Duodenal mucosa (tissue), 2 donors: ENCODE measurements at regions not wholly inside any gene's neighbourhood (a gene's known extent, or its start where the extent isn't known, plus 50 kb on each side); places are given as distances from the start of the nearest gene placed in this dataset.
"Not testable (repeated sequence)": the region's sequence is repeated elsewhere in the genome, so short reads cannot be mapped to it uniquely, and the experiment has no call there.

ENCODE experiments used
- H3K27ac ChIP-seq: one replicate; pipeline ENCODE4 v1.7.0; 2013; ENCODE audit warnings: low read depth, low read length
- H3K27me3 ChIP-seq, 2 donors: one replicate each; pipeline ENCODE4 v1.7.0; 2013; ENCODE audit warnings: low read length in 2 of 2, control low read depth in 1 of 2; ENCODE audit not compliant: insufficient read depth in 2 of 2, control insufficient read depth in 1 of 2
- H3K36me3 ChIP-seq, 2 donors: one replicate each; pipeline ENCODE4 v1.7.0; 2013; ENCODE audit warnings: low read length in 2 of 2, control low read depth in 1 of 2; ENCODE audit not compliant: insufficient read depth in 2 of 2, control insufficient read depth in 1 of 2
- H3K4me1 ChIP-seq, 2 donors: one replicate each; pipeline ENCODE4 v1.7.0; 2013; ENCODE audit warnings: low read length in 2 of 2, control low read depth in 1 of 2; ENCODE audit not compliant: insufficient read depth in 2 of 2, control insufficient read depth in 1 of 2
- H3K4me3 ChIP-seq, 2 donors: one replicate each; pipeline ENCODE4 v1.7.0; 2013; ENCODE audit warnings: low read length in 2 of 2, low read depth in 1 of 2
- H3K9ac ChIP-seq, 2 donors: one replicate each; pipeline ENCODE4 v1.7.0; 2013; ENCODE audit warnings: low read length in 2 of 2, low read depth in 1 of 2
- H3K9me3 ChIP-seq, 2 donors: one replicate each; pipeline ENCODE4 v1.7.0; 2013; ENCODE audit warnings: low read length in 2 of 2, control low read depth in 1 of 2; ENCODE audit not compliant: control insufficient read depth in 1 of 2

- H3K27ac ChIP-seq: no peak overlapping the region
- H3K9ac ChIP-seq: no peak overlapping the region
- no peaks in the 10 kb centered on the region for H3K27me3 ChIP-seq
- no peaks in the 10 kb centered on the region for H3K4me1 ChIP-seq
- no peak overlapping the region for H3K4me3 ChIP-seq
- peaks cover 3 to 6% of the 10 kb centered on the region in 2 donors for H3K9me3 ChIP-seq
- no peaks in the 10 kb centered on the region for H3K36me3 ChIP-seq
Measured at GRCh38 chr13:65133094-65133493, 2097.0 kb downstream of the PCDH9 start.

- H3K9ac ChIP-seq: no peak overlapping the region
- H3K27ac ChIP-seq: no peak overlapping the region
- H3K4me3 ChIP-seq: no peak overlapping the region
- H3K27me3 ChIP-seq: no peaks in the 10 kb centered on the region
- H3K9me3 ChIP-seq: peaks cover 0 to 5% of the 10 kb centered on the region in 2 donors
- H3K4me1 ChIP-seq: no peaks in the 10 kb centered on the region
- H3K36me3 ChIP-seq: no peaks in the 10 kb centered on the region
Measured at GRCh38 chr13:65125236-65125635, 2104.9 kb downstream of the PCDH9 start.

GRCh38 chr13:65112531-65112941 is 2117.6 kb downstream of the PCDH9 start:
- Histone ChIP-seq H3K9ac (no peak overlapping the region), H3K27me3 (no peaks in the 10 kb centered on the region), H3K36me3 (no peaks in the 10 kb centered on the region), H3K4me3 (no peak overlapping the region), H3K27ac (no peak overlapping the region), H3K9me3 (peaks cover 4 to 8% of the 10 kb centered on the region in 2 donors), H3K4me1 (no peaks in the 10 kb centered on the region)

GRCh38 chr13:65112123-65112522 is 2118.0 kb downstream of the PCDH9 start:
- no peaks in the 10 kb centered on the region for H3K27me3 ChIP-seq
- no peaks in the 10 kb centered on the region for H3K36me3 ChIP-seq
- no peak overlapping the region for H3K27ac ChIP-seq
- H3K4me3 ChIP-seq: no peak overlapping the region
- H3K9ac ChIP-seq: no peak overlapping the region
- H3K4me1 ChIP-seq: no peaks in the 10 kb centered on the region
- peaks cover 4 to 8% of the 10 kb centered on the region in 2 donors for H3K9me3 ChIP-seq

GRCh38 chr13:65111223-65111622 is 2118.9 kb downstream of the PCDH9 start:
- Histone ChIP-seq H3K4me3 (no peak overlapping the region), H3K27ac (no peak overlapping the region), H3K9ac (no peak overlapping the region)

GRCh38 chr13:65104436-65104835 is 2125.7 kb downstream of the PCDH9 start:
- not testable (repeated sequence) for H3K4me1 ChIP-seq, H3K4me3 ChIP-seq, H3K27ac ChIP-seq, H3K27me3 ChIP-seq, H3K9ac ChIP-seq, H3K9me3 ChIP-seq, H3K36me3 ChIP-seq

More at GRCh38 chr13:65111223-65111622, 2118.9 kb downstream of the PCDH9 start:
- H3K9me3 ChIP-seq: peaks cover 4 to 8% of the 10 kb centered on the region in 2 donors
- H3K4me1 ChIP-seq: no peaks in the 10 kb centered on the region
- no peaks in the 10 kb centered on the region for H3K36me3 ChIP-seq
- H3K27me3 ChIP-seq: no peaks in the 10 kb centered on the region

- Histone ChIP-seq H3K27ac (no peak overlapping the region), H3K9me3 (peaks cover 0 to 5% of the 10 kb centered on the region in 2 donors), H3K9ac (no peak overlapping the region), H3K27me3 (no peaks in the 10 kb centered on the region), H3K4me3 (no peak overlapping the region), H3K4me1 (no peaks in the 10 kb centered on the region), H3K36me3 (no peaks in the 10 kb centered on the region)
Measured at GRCh38 chr13:65103351-65103750, 2126.8 kb downstream of the PCDH9 start.

GRCh38 chr13:65095161-65096082 is 2134.7 kb downstream of the PCDH9 start:
- Histone ChIP-seq H3K9me3 (peaks cover 0 to 3% of the 10 kb centered on the region in 2 donors), H3K36me3 (no peaks in the 10 kb centered on the region), H3K4me3 (no peak overlapping the region), H3K27ac (no peak overlapping the region), H3K9ac (no peak overlapping the region), H3K4me1 (no peaks in the 10 kb centered on the region), H3K27me3 (no peaks in the 10 kb centered on the region)

- Histone ChIP-seq H3K9ac (no peak overlapping the region), H3K36me3 (no peaks in the 10 kb centered on the region), H3K9me3 (peaks cover 0 to 3% of the 10 kb centered on the region in 2 donors), H3K4me1 (no peaks in the 10 kb centered on the region), H3K27me3 (no peaks in the 10 kb centered on the region), H3K4me3 (no peak overlapping the region), H3K27ac (no peak overlapping the region)
Measured at GRCh38 chr13:65093357-65093756, 2136.8 kb downstream of the PCDH9 start.

GRCh38 chr13:65091031-65091430 is 2139.1 kb downstream of the PCDH9 start:
- no peak overlapping the region for H3K27ac ChIP-seq
- no peaks in the 10 kb centered on the region for H3K4me1 ChIP-seq
- peaks cover 0 to 5% of the 10 kb centered on the region in 2 donors for H3K9me3 ChIP-seq
- no peaks in the 10 kb centered on the region for H3K36me3 ChIP-seq
- no peak overlapping the region for H3K4me3 ChIP-seq
- H3K9ac ChIP-seq: no peak overlapping the region
- H3K27me3 ChIP-seq: no peaks in the 10 kb centered on the region
